ENCODE measurements at regions not wholly inside any gene's neighbourhood (a gene's known extent, or its start where the extent isn't known, plus 50 kb on each side); places are given as distances from the start of the nearest gene placed in this dataset.

DNA sequence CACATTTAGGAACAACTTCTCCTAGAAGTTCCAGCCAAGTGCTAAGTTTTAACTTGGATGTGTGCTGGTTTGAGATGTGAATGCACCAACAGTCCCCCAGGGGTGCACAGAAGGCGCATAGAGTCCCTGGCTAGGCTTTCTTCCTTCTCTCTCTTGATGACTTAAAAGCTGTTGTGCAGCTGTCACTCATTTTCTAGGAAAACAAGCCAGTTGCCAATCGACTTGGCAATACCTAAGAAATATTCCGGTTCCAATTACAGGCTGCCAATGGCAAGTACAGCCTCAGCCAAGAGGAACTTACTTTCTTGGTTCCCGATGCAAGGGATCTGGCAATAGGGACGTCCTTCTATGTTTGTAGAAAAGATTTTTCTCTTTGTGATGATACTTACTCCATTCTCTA is 266.6 kb upstream of the EEF2KMT start:
- TF ChIP-seq SIN3A (IDR thresholded peaks at IDR 0.05; ENCODE audit: borderline replicate concordance, insufficient read depth, low read length) (no peak), TAF1 (IDR thresholded peaks at IDR 0.05; ENCODE audit: borderline replicate concordance, insufficient read depth, low read length) (no peak)
- TF ChIP-seq, protein P1, sequence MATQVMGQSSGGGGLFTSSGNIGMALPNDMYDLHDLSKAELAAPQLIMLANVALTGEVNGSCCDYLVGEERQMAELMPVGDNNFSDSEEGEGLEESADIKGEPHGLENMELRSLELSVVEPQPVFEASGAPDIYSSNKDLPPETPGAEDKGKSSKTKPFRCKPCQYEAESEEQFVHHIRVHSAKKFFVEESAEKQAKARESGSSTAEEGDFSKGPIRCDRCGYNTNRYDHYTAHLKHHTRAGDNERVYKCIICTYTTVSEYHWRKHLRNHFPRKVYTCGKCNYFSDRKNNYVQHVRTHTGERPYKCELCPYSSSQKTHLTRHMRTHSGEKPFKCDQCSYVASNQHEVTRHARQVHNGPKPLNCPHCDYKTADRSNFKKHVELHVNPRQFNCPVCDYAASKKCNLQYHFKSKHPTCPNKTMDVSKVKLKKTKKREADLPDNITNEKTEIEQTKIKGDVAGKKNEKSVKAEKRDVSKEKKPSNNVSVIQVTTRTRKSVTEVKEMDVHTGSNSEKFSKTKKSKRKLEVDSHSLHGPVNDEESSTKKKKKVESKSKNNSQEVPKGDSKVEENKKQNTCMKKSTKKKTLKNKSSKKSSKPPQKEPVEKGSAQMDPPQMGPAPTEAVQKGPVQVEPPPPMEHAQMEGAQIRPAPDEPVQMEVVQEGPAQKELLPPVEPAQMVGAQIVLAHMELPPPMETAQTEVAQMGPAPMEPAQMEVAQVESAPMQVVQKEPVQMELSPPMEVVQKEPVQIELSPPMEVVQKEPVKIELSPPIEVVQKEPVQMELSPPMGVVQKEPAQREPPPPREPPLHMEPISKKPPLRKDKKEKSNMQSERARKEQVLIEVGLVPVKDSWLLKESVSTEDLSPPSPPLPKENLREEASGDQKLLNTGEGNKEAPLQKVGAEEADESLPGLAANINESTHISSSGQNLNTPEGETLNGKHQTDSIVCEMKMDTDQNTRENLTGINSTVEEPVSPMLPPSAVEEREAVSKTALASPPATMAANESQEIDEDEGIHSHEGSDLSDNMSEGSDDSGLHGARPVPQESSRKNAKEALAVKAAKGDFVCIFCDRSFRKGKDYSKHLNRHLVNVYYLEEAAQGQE (IDR thresholded peaks at IDR 0.05; ENCODE audit: insufficient read depth in 1 of 2, low read depth in 2 of 2, low read length in 2 of 2), result no peak
